ENCODE measurements at regions not wholly inside any gene's neighbourhood (a gene's known extent, or its start where the extent isn't known, plus 50 kb on each side); places are given as distances from the start of the nearest gene placed in this dataset.

GRCh38 chr22:49149721-49150608, 677.7 kb downstream of the BRD1 start:
- in situ Hi-C loops (cut with HindIII; ENCODE audit: low sequenced_read_pairs): no loop called here

GRCh38 chr22:49148895-49149418, 678.7 kb downstream of the BRD1 start:
- in situ Hi-C loops (cut with HindIII; ENCODE audit: low sequenced_read_pairs): no loop called here

GRCh38 chr22:49147617-49148175, 680.0 kb downstream of the BRD1 start:
- in situ Hi-C loops (cut with HindIII; ENCODE audit: low sequenced_read_pairs): no loop called here

GRCh38 chr22:49147171-49147570, 680.5 kb downstream of the BRD1 start:
- in situ Hi-C loops (cut with HindIII; ENCODE audit: low sequenced_read_pairs): no loop called here

GRCh38 chr22:49146511-49146910, 681.2 kb downstream of the BRD1 start:
- in situ Hi-C loops (cut with HindIII; ENCODE audit: low sequenced_read_pairs): no loop called here

- in situ Hi-C loops (cut with HindIII; ENCODE audit: low sequenced_read_pairs): no loop called here
Measured at GRCh38 chr22:49143812-49144211, 683.9 kb downstream of the BRD1 start.

- in situ Hi-C loops (cut with HindIII; ENCODE audit: low sequenced_read_pairs): no loop called here
Measured at GRCh38 chr22:49142891-49143290, 684.8 kb downstream of the BRD1 start.

GRCh38 chr22:49142296-49142695, 685.4 kb downstream of the BRD1 start:
- in situ Hi-C loops (cut with HindIII; ENCODE audit: low sequenced_read_pairs): no loop called here

- in situ Hi-C loops (cut with HindIII; ENCODE audit: low sequenced_read_pairs): no loop called here
Measured at GRCh38 chr22:49141761-49142160, 685.9 kb downstream of the BRD1 start.

- in situ Hi-C loops (cut with HindIII; ENCODE audit: low sequenced_read_pairs): no loop called here
Measured at GRCh38 chr22:49140911-49141665, 686.6 kb downstream of the BRD1 start.

GRCh38 chr22:49139492-49140151, 688.1 kb downstream of the BRD1 start:
- in situ Hi-C loops (cut with HindIII; ENCODE audit: low sequenced_read_pairs): no loop called here

- in situ Hi-C loops (cut with HindIII; ENCODE audit: low sequenced_read_pairs): no loop called here
Measured at GRCh38 chr22:49138250-49138790, 689.4 kb downstream of the BRD1 start.

- in situ Hi-C loops (cut with HindIII; ENCODE audit: low sequenced_read_pairs): no loop called here
Measured at GRCh38 chr22:49137206-49137840, 690.4 kb downstream of the BRD1 start.

- in situ Hi-C loops (cut with HindIII; ENCODE audit: low sequenced_read_pairs): no loop called here
Measured at GRCh38 chr22:49136816-49137180, 690.9 kb downstream of the BRD1 start.

- in situ Hi-C loops (cut with HindIII; ENCODE audit: low sequenced_read_pairs): no loop called here
Measured at GRCh38 chr22:49136041-49136815, 691.4 kb downstream of the BRD1 start.

- in situ Hi-C loops (cut with HindIII; ENCODE audit: low sequenced_read_pairs): no loop called here
Measured at GRCh38 chr22:49134076-49134475, 693.6 kb downstream of the BRD1 start.

- in situ Hi-C loops (cut with HindIII; ENCODE audit: low sequenced_read_pairs): no loop called here
Measured at GRCh38 chr22:49133541-49133940, 694.1 kb downstream of the BRD1 start.

- in situ Hi-C loops (cut with HindIII; ENCODE audit: low sequenced_read_pairs): no loop called here
Measured at GRCh38 chr22:49132009-49132408, 695.7 kb downstream of the BRD1 start.

GRCh38 chr22:49129736-49130135, 697.9 kb downstream of the BRD1 start:
- in situ Hi-C loops (cut with HindIII; ENCODE audit: low sequenced_read_pairs): no loop called here

- in situ Hi-C loops (cut with HindIII; ENCODE audit: low sequenced_read_pairs): no loop called here
Measured at GRCh38 chr22:49128874-49129273, 698.8 kb downstream of the BRD1 start.

Measured in DLD1 (cell line).